ENCODE measurements at regions not wholly inside any gene's neighbourhood (a gene's known extent, or its start where the extent isn't known, plus 50 kb on each side); places are given as distances from the start of the nearest gene placed in this dataset.

DNA sequence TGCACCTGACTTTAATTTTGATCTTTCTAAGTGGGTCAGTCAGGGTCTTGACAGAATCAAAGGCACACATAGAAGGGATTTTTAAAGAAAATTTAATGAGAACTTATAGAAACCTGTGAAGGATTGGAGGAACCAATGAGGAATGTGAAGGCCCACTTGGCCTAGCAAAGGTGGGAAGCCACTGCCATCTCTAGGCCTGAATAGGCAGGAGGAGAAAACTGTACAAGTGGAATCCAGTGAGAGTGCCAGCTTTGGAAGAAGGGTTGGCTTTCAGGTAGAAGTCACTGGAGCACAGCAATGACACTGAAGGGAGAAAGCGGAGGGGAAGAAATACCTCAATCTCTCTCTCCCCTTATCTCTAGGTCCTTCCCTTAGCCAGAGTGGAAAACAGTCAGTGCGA lies 380.7 kb upstream of the KCNMB2 start:
- no peak overlapping the region for H3K9ac ChIP-seq (ENCODE audit: low read depth in 1 of 2, low read length in 2 of 2)

DNA sequence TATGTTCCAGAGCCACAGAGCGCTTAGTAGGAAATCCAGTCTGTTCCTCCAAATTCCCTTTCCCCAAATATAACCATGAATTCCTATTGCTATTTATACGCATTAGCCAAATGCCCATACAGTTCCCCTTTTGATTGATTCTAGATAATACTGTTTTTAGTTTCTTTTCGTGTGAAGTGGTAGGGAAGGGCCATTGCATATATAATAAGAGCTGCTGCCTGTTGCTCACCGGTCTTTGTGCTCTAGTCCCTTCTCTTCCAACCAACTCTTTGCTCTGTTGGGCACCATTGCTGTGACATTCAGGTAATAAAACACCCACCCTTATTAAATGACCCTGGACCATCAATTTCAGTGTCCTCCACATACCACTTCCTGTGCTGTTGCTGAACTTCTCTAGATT lies 379.9 kb upstream of the KCNMB2 start:
- Histone ChIP-seq H3K9me3 (ENCODE audit: control insufficient read depth in 1 of 2, low read length in 2 of 2) (no peaks in the 10 kb centered on the region), H3K27ac (ENCODE audit: low read depth, low read length) (no peak overlapping the region), H3K4me3 (ENCODE audit: low read depth in 1 of 2, low read length in 2 of 2) (no peak overlapping the region), H3K27me3 (ENCODE audit: control insufficient read depth in 1 of 2, insufficient read depth in 2 of 2, low read length in 2 of 2) (no peaks in the 10 kb centered on the region), H3K4me1 (ENCODE audit: control insufficient read depth in 1 of 2, insufficient read depth in 2 of 2, low read length in 2 of 2) (no peaks in the 10 kb centered on the region), H3K36me3 (ENCODE audit: control insufficient read depth in 1 of 2, insufficient read depth in 2 of 2, low read length in 2 of 2) (no peaks in the 10 kb centered on the region), H3K9ac (ENCODE audit: low read depth in 1 of 2, low read length in 2 of 2) (no peak overlapping the region)

More for the DNA sequence above, 380.7 kb upstream of the KCNMB2 start:
- Histone ChIP-seq H3K27me3 (ENCODE audit: control insufficient read depth in 1 of 2, insufficient read depth in 2 of 2, low read length in 2 of 2) (no peaks in the 10 kb centered on the region), H3K27ac (ENCODE audit: low read depth, low read length) (no peak overlapping the region), H3K9me3 (ENCODE audit: control insufficient read depth in 1 of 2, low read length in 2 of 2) (no peaks in the 10 kb centered on the region), H3K4me1 (ENCODE audit: control insufficient read depth in 1 of 2, insufficient read depth in 2 of 2, low read length in 2 of 2) (no peaks in the 10 kb centered on the region), H3K4me3 (ENCODE audit: low read depth in 1 of 2, low read length in 2 of 2) (no peak overlapping the region), H3K36me3 (ENCODE audit: control insufficient read depth in 1 of 2, insufficient read depth in 2 of 2, low read length in 2 of 2) (no peaks in the 10 kb centered on the region)

DNA sequence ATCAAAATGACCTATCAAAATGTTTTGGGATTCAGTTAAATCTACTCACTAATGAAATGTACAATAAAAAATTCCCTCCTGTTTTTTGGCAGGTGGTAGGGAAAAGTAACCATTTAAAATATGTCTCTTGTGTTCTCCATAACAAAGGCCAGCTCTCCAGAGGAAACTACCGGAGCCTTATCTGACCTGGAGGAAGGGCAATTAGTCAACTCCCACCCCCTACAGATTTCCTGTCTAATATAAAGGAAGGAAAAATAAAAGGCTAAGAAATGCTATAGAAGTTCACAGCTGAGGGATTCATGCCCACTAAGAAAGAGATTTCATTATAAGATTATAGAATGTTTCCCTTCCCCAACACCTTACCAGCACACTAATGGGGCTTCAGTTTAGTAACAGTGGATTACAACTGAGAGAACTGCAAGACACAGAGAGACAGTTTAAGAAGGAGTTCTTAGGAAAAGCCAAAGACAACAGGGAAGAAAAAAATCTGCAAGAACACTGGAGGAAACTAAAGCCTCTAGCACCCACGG lies 376.5 kb upstream of the KCNMB2 start:
- Histone ChIP-seq H3K9me3 (ENCODE audit: control insufficient read depth in 1 of 2, low read length in 2 of 2) (no peaks in the 10 kb centered on the region), H3K9ac (ENCODE audit: low read depth in 1 of 2, low read length in 2 of 2) (no peak overlapping the region), H3K4me3 (ENCODE audit: low read depth in 1 of 2, low read length in 2 of 2) (no peak overlapping the region), H3K27ac (ENCODE audit: low read depth, low read length) (no peak overlapping the region), H3K27me3 (ENCODE audit: control insufficient read depth in 1 of 2, insufficient read depth in 2 of 2, low read length in 2 of 2) (no peaks in the 10 kb centered on the region), H3K36me3 (ENCODE audit: control insufficient read depth in 1 of 2, insufficient read depth in 2 of 2, low read length in 2 of 2) (no peaks in the 10 kb centered on the region), H3K4me1 (ENCODE audit: control insufficient read depth in 1 of 2, insufficient read depth in 2 of 2, low read length in 2 of 2) (no peaks in the 10 kb centered on the region)

DNA sequence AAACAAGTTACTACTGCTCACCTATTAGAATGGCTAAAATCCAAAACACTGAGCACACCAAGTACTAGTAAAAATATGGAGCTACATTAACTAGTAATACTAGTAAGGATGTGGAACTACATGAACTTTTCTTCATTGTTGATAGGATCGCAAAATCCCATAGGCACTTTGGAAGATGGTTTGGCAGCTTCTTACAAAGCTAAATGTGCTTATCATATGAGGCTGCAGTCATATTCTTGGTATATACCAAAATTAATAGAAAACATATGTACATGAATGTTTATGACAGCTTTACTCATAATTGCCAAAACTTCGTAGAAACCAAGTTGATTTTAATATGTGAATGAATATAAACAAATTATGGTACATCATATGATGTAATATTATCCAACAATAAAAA lies 366.8 kb upstream of the KCNMB2 start:
- Histone ChIP-seq H3K4me3 (ENCODE audit: low read depth in 1 of 2, low read length in 2 of 2) (no peak overlapping the region), H3K9ac (ENCODE audit: low read depth in 1 of 2, low read length in 2 of 2) (no peak overlapping the region), H3K4me1 (ENCODE audit: control insufficient read depth in 1 of 2, insufficient read depth in 2 of 2, low read length in 2 of 2) (peaks cover 0 to 3% of the 10 kb centered on the region in 2 donors), H3K36me3 (ENCODE audit: control insufficient read depth in 1 of 2, insufficient read depth in 2 of 2, low read length in 2 of 2) (no peaks in the 10 kb centered on the region), H3K27ac (ENCODE audit: low read depth, low read length) (no peak overlapping the region), H3K9me3 (ENCODE audit: control insufficient read depth in 1 of 2, low read length in 2 of 2) (no peaks in the 10 kb centered on the region), H3K27me3 (ENCODE audit: control insufficient read depth in 1 of 2, insufficient read depth in 2 of 2, low read length in 2 of 2) (no peaks in the 10 kb centered on the region)

DNA sequence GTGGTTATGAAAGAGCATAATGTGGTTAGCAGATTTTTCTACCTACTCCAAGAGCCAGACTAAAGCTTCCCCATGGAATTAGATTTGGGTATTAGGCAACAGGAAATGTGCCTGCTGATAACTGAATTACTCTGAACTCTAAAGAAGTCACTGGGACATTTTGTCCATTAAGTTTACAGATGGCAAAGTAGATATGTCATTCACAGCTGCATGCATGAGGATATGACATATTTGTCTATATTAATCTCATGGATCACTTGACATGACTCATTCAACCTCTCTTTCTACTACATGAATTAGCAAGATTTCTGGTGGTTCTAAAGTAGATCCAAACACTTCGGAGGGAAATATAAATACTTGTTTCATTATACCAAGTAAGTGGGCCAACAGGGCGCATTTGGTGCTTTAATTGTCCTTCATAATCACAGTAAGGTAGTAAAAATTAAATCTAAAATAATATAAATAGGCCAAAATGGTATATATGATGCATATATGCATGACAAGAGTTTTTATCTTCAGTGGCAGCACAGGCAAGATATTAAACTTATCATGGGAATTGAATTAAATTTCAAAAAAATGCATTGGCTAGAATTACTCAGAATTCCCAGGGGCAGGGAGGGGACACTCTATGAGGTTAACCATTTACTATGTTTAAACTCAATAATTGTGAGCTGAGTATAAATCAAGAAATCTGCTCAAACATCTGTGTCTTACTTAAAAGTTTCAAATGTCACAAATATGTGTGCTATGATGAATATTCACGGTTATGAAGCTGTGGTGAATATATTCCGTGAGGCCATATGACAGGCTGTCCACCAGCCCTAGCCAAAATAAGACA lies 365.3 kb upstream of the KCNMB2 start:
- Histone ChIP-seq H3K27ac (ENCODE audit: low read depth, low read length) (no peak overlapping the region), H3K4me1 (ENCODE audit: control insufficient read depth in 1 of 2, insufficient read depth in 2 of 2, low read length in 2 of 2) (peaks cover 0 to 6% of the 10 kb centered on the region in 2 donors), H3K9ac (ENCODE audit: low read depth in 1 of 2, low read length in 2 of 2) (no peak overlapping the region)

DNA sequence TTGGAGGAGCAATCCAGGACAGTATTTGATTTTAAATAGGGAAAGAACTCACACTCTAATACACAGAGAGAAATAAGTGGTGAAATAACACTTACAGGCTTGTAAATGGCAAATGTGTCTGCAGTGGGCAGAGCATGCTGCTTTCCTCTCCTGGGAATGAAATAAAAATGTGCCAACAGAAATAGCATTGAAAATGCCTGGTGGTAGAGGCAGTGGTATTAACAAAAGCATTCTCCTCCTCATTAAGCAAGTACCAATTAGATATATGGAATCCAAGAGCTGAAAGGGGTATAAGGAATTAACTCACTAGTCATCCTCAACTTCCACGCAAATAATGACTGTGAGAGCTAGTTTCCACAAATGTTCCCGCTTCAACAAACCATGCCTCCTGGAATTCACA lies 364.1 kb upstream of the KCNMB2 start:
- Histone ChIP-seq H3K4me3 (ENCODE audit: low read depth in 1 of 2, low read length in 2 of 2) (no peak overlapping the region), H3K9me3 (ENCODE audit: control insufficient read depth in 1 of 2, low read length in 2 of 2) (no peaks in the 10 kb centered on the region), H3K27ac (ENCODE audit: low read depth, low read length) (no peak overlapping the region), H3K36me3 (ENCODE audit: control insufficient read depth in 1 of 2, insufficient read depth in 2 of 2, low read length in 2 of 2) (no peaks in the 10 kb centered on the region), H3K27me3 (ENCODE audit: control insufficient read depth in 1 of 2, insufficient read depth in 2 of 2, low read length in 2 of 2) (no peaks in the 10 kb centered on the region), H3K9ac (ENCODE audit: low read depth in 1 of 2, low read length in 2 of 2) (no peak overlapping the region), H3K4me1 (ENCODE audit: control insufficient read depth in 1 of 2, insufficient read depth in 2 of 2, low read length in 2 of 2) (peaks cover 0 to 6% of the 10 kb centered on the region in 2 donors)

More for the DNA sequence above, 365.3 kb upstream of the KCNMB2 start:
- Histone ChIP-seq H3K27me3 (ENCODE audit: control insufficient read depth in 1 of 2, insufficient read depth in 2 of 2, low read length in 2 of 2) (no peaks in the 10 kb centered on the region), H3K36me3 (ENCODE audit: control insufficient read depth in 1 of 2, insufficient read depth in 2 of 2, low read length in 2 of 2) (no peaks in the 10 kb centered on the region), H3K9me3 (ENCODE audit: control insufficient read depth in 1 of 2, low read length in 2 of 2) (no peaks in the 10 kb centered on the region), H3K4me3 (ENCODE audit: low read depth in 1 of 2, low read length in 2 of 2) (no peak overlapping the region)

DNA sequence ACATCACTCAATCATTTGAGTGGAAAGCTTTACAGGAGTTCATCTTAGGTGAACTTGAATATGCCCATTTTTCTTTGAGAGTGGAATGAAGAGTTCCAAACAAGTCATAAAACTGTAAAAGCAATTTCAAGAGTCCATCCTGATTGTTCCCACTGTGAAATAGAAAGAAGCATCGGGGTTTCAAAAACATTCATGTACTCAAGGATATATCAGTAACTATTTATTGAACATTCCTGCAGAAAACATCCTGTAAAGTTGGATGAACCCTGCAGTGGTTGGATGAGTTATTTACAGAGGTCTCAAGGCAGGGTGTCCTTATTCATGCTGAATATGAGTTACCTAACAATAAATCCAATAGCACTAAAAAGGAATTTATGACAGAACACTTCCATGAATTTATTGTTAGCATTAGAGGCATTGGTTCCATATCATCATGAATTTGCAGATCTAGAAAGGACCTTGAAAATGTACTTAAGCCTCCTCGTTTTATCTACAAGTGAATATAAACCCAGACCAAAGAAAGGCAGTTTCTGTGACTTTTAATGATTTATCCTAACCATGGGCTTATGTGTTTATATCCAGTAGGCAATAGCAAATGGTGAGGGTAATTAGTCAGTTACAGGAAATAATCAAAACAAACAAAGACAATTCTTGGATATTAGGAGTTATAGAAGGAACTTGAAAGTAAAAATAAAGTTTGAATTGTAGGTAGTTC lies 361.9 kb upstream of the KCNMB2 start:
- no peak overlapping the region for H3K27ac ChIP-seq (ENCODE audit: low read depth, low read length)
- no peak overlapping the region for H3K4me3 ChIP-seq (ENCODE audit: low read depth in 1 of 2, low read length in 2 of 2)
- H3K9me3 ChIP-seq (ENCODE audit: control insufficient read depth in 1 of 2, low read length in 2 of 2), result no peaks in the 10 kb centered on the region
- no peaks in the 10 kb centered on the region for H3K36me3 ChIP-seq (ENCODE audit: control insufficient read depth in 1 of 2, insufficient read depth in 2 of 2, low read length in 2 of 2)
- peaks cover 0 to 6% of the 10 kb centered on the region in 2 donors for H3K4me1 ChIP-seq (ENCODE audit: control insufficient read depth in 1 of 2, insufficient read depth in 2 of 2, low read length in 2 of 2)
- no peaks in the 10 kb centered on the region for H3K27me3 ChIP-seq (ENCODE audit: control insufficient read depth in 1 of 2, insufficient read depth in 2 of 2, low read length in 2 of 2)
- no peak overlapping the region for H3K9ac ChIP-seq (ENCODE audit: low read depth in 1 of 2, low read length in 2 of 2)

DNA sequence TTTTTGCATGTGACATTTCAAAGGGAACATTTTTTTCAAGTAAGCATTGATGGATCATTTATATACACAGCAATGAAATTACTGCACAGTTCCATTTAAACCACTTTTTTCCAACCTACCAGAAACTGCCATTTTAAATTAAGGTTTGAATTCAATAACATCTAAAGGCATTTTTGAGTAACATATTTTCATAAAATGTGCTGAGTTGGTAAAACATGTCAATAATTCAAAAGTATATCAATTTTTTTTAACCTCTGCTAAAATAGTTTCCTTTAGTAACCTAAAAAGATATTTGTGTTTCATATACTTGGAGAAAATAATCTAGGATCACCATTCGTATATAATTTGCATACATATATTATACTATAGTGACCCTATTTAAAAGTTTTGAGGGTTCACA lies 355.1 kb upstream of the KCNMB2 start:
- no peak overlapping the region for H3K27ac ChIP-seq (ENCODE audit: low read depth, low read length)
- no peaks in the 10 kb centered on the region for H3K9me3 ChIP-seq (ENCODE audit: control insufficient read depth in 1 of 2, low read length in 2 of 2)
- H3K27me3 ChIP-seq (ENCODE audit: control insufficient read depth in 1 of 2, insufficient read depth in 2 of 2, low read length in 2 of 2), result no peaks in the 10 kb centered on the region
- no peaks in the 10 kb centered on the region for H3K4me1 ChIP-seq (ENCODE audit: control insufficient read depth in 1 of 2, insufficient read depth in 2 of 2, low read length in 2 of 2)
- H3K9ac ChIP-seq (ENCODE audit: low read depth in 1 of 2, low read length in 2 of 2), result no peak overlapping the region
- H3K36me3 ChIP-seq (ENCODE audit: control insufficient read depth in 1 of 2, insufficient read depth in 2 of 2, low read length in 2 of 2), result no peaks in the 10 kb centered on the region
- H3K4me3 ChIP-seq (ENCODE audit: low read depth in 1 of 2, low read length in 2 of 2), result no peak overlapping the region

DNA sequence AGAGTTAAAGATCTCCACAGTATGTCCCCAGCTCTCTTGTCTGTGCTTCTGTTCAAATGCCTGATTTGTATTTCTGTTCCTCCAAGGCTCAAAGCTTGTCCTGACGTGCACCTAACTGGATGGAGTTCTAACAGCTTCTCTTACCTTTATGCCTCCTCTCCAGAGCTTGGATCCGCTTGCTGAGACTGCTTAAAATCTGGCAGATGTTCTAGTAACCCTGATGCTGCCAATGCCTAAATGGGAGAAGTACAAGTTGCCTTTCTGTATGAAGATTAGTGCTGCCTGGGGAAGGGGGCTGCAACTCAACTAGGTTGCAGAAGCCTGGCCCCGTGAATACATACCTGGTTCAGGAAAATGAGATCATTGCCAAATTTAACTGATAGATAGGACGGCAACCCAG lies 354.5 kb upstream of the KCNMB2 start:
- Histone ChIP-seq H3K9ac (ENCODE audit: low read depth in 1 of 2, low read length in 2 of 2) (no peak overlapping the region), H3K27ac (ENCODE audit: low read depth, low read length) (no peak overlapping the region), H3K9me3 (ENCODE audit: control insufficient read depth in 1 of 2, low read length in 2 of 2) (no peaks in the 10 kb centered on the region), H3K4me1 (ENCODE audit: control insufficient read depth in 1 of 2, insufficient read depth in 2 of 2, low read length in 2 of 2) (no peaks in the 10 kb centered on the region), H3K27me3 (ENCODE audit: control insufficient read depth in 1 of 2, insufficient read depth in 2 of 2, low read length in 2 of 2) (no peaks in the 10 kb centered on the region), H3K36me3 (ENCODE audit: control insufficient read depth in 1 of 2, insufficient read depth in 2 of 2, low read length in 2 of 2) (no peaks in the 10 kb centered on the region), H3K4me3 (ENCODE audit: low read depth in 1 of 2, low read length in 2 of 2) (no peak overlapping the region)

DNA sequence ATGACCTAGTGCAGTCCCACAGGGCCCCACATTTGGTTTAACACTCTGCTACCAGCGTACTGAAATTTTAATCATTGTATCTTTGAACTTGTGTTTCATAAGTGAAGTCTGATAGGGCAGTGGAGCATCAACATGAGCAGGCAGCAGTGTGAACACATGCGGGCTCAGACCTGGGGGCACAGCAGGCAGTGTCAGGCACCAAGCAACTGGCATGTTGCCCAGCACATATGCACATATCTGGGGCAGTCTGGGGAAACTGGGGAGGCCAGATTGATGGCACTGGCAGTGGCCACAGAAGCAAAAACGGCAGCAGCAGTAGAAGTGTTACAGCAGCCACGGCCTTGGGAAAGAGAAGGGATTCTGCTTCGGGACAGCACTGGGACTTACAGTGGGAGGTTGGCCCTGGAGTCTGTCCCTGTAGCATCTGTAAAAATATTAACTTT lies 353.9 kb upstream of the KCNMB2 start:
- H3K4me1 ChIP-seq (ENCODE audit: control insufficient read depth in 1 of 2, insufficient read depth in 2 of 2, low read length in 2 of 2), result no peaks in the 10 kb centered on the region
- no peaks in the 10 kb centered on the region for H3K27me3 ChIP-seq (ENCODE audit: control insufficient read depth in 1 of 2, insufficient read depth in 2 of 2, low read length in 2 of 2)
- H3K9me3 ChIP-seq (ENCODE audit: control insufficient read depth in 1 of 2, low read length in 2 of 2), result no peaks in the 10 kb centered on the region
- no peak overlapping the region for H3K4me3 ChIP-seq (ENCODE audit: low read depth in 1 of 2, low read length in 2 of 2)
- H3K36me3 ChIP-seq (ENCODE audit: control insufficient read depth in 1 of 2, insufficient read depth in 2 of 2, low read length in 2 of 2), result no peaks in the 10 kb centered on the region
- no peak overlapping the region for H3K27ac ChIP-seq (ENCODE audit: low read depth, low read length)
- H3K9ac ChIP-seq (ENCODE audit: low read depth in 1 of 2, low read length in 2 of 2), result no peak overlapping the region

All from duodenal mucosa (tissue), 2 donors.